ENCODE measurements at regions not wholly inside any gene's neighbourhood (a gene's known extent, or its start where the extent isn't known, plus 50 kb on each side); places are given as distances from the start of the nearest gene placed in this dataset.
"Not testable (repeated sequence)": the region's sequence is repeated elsewhere in the genome, so short reads cannot be mapped to it uniquely, and the experiment has no call there.

GRCh38 chr6:153984811-153985210 lies 54.2 kb upstream of the OPRM1 start:
- ATAC-seq (no peak), DNase-seq (ENCODE audit: low spot score in 2 of 2) (no peak)
- Mint-ChIP-seq H3K27ac (no peak overlapping the region), H3K36me3 (no peaks in the 10 kb centered on the region), H3K9me3 (peaks cover 1% of the 10 kb centered on the region in 2 donors)

GRCh38 chr6:153980171-153980570 lies 58.9 kb upstream of the OPRM1 start:
- Mint-ChIP-seq H3K27ac (no peak overlapping the region), H3K36me3 (no peaks in the 10 kb centered on the region), H3K9me3 (peaks cover 4 to 10% of the 10 kb centered on the region in 2 donors)
- DNase-seq (ENCODE audit: low spot score in 2 of 2) (no peak), ATAC-seq (no peak)

- not testable (repeated sequence) for ATAC-seq
- peaks cover 4 to 10% of the 10 kb centered on the region in 2 donors for H3K9me3 Mint-ChIP-seq
These were observed 60.0 kb upstream of the OPRM1 start for GRCh38 chr6:153978911-153979548.

GRCh38 chr6:153976921-153977693 lies 61.9 kb upstream of the OPRM1 start:
- no peak for DNase-seq (ENCODE audit: low spot score in 2 of 2)
- H3K27ac Mint-ChIP-seq = no peak overlapping the region

More at GRCh38 chr6:153978911-153979548, 60.0 kb upstream of the OPRM1 start:
- not testable (repeated sequence) for H3K27ac Mint-ChIP-seq; DNase-seq (ENCODE audit: low spot score in 2 of 2); H3K36me3 Mint-ChIP-seq

GRCh38 chr6:153966001-153966400 lies 73.0 kb upstream of the OPRM1 start:
- no peaks in the 10 kb centered on the region for H3K36me3 Mint-ChIP-seq
- no peak for DNase-seq (ENCODE audit: low spot score in 2 of 2)
- no peak overlapping the region for H3K27ac Mint-ChIP-seq
- no peaks in the 10 kb centered on the region for H3K9me3 Mint-ChIP-seq
- ATAC-seq = no peak

More at GRCh38 chr6:153976921-153977693, 61.9 kb upstream of the OPRM1 start:
- Mint-ChIP-seq H3K36me3 (no peaks in the 10 kb centered on the region), H3K9me3 (peaks cover 4 to 10% of the 10 kb centered on the region in 2 donors)
- ATAC-seq = peak in 1 of 2 donors; percentile 34

GRCh38 chr6:153963352-153963751 lies 75.7 kb upstream of the OPRM1 start:
- no peak for DNase-seq (ENCODE audit: low spot score in 2 of 2)
- no peaks in the 10 kb centered on the region for H3K36me3 Mint-ChIP-seq

GRCh38 chr6:153962555-153962954 lies 76.5 kb upstream of the OPRM1 start:
- DNase-seq (ENCODE audit: low spot score in 2 of 2) (no peak), ATAC-seq (no peak)
- H3K36me3 Mint-ChIP-seq = no peaks in the 10 kb centered on the region
- no peak overlapping the region for H3K27ac Mint-ChIP-seq
- no peaks in the 10 kb centered on the region for H3K9me3 Mint-ChIP-seq

More at GRCh38 chr6:153963352-153963751, 75.7 kb upstream of the OPRM1 start:
- Mint-ChIP-seq H3K9me3 (no peaks in the 10 kb centered on the region), H3K27ac (no peak overlapping the region)
- no peak for ATAC-seq

GRCh38 chr6:153960741-153961140 lies 78.3 kb upstream of the OPRM1 start:
- Mint-ChIP-seq H3K36me3 (no peaks in the 10 kb centered on the region), H3K27ac (no peak overlapping the region), H3K9me3 (no peaks in the 10 kb centered on the region)
- DNase-seq (ENCODE audit: low spot score in 2 of 2) (no peak), ATAC-seq (no peak)

- Mint-ChIP-seq H3K36me3 (no peaks in the 10 kb centered on the region), H3K27ac (no peak overlapping the region), H3K9me3 (no peaks in the 10 kb centered on the region)
- DNase-seq (ENCODE audit: low spot score in 2 of 2) = no peak
- no peak for ATAC-seq
These were observed 78.8 kb upstream of the OPRM1 start for GRCh38 chr6:153960281-153960680.

GRCh38 chr6:153959276-153959675 lies 79.8 kb upstream of the OPRM1 start:
- no peak overlapping the region for H3K27ac Mint-ChIP-seq
- no peaks in the 10 kb centered on the region for H3K36me3 Mint-ChIP-seq
- DNase-seq (ENCODE audit: low spot score in 2 of 2) (no peak), ATAC-seq (no peak)
- no peaks in the 10 kb centered on the region for H3K9me3 Mint-ChIP-seq

- no peak overlapping the region for H3K27ac Mint-ChIP-seq
- ATAC-seq (no peak), DNase-seq (ENCODE audit: low spot score in 2 of 2) (no peak)
- no peaks in the 10 kb centered on the region for H3K36me3 Mint-ChIP-seq
- no peaks in the 10 kb centered on the region for H3K9me3 Mint-ChIP-seq
These were observed 80.2 kb upstream of the OPRM1 start for GRCh38 chr6:153958860-153959259.

GRCh38 chr6:153957394-153957793 lies 81.6 kb upstream of the OPRM1 start:
- Mint-ChIP-seq H3K36me3 (no peaks in the 10 kb centered on the region), H3K9me3 (no peaks in the 10 kb centered on the region), H3K27ac (no peak overlapping the region)
- ATAC-seq = no peak
- no peak for DNase-seq (ENCODE audit: low spot score in 2 of 2)

- Mint-ChIP-seq H3K27ac (no peak overlapping the region), H3K36me3 (no peaks in the 10 kb centered on the region), H3K9me3 (no peaks in the 10 kb centered on the region)
- DNase-seq (ENCODE audit: low spot score in 2 of 2) = no peak
- no peak for ATAC-seq
These were observed 82.2 kb upstream of the OPRM1 start for GRCh38 chr6:153956808-153957207.

- ATAC-seq (no peak), DNase-seq (ENCODE audit: low spot score in 2 of 2) (no peak)
- no peaks in the 10 kb centered on the region for H3K9me3 Mint-ChIP-seq
- H3K27ac Mint-ChIP-seq = no peak overlapping the region
- no peaks in the 10 kb centered on the region for H3K36me3 Mint-ChIP-seq
These were observed 89.4 kb upstream of the OPRM1 start for GRCh38 chr6:153949616-153950015.

- Mint-ChIP-seq H3K36me3 (no peaks in the 10 kb centered on the region), H3K27ac (no peak overlapping the region), H3K9me3 (no peaks in the 10 kb centered on the region)
- no peak for ATAC-seq
- DNase-seq (ENCODE audit: low spot score in 2 of 2) = peak in 1 of 2 donors; percentile 23
These were observed 91.1 kb upstream of the OPRM1 start for GRCh38 chr6:153947808-153948447.

- Mint-ChIP-seq H3K36me3 (no peaks in the 10 kb centered on the region), H3K27ac (no peak overlapping the region), H3K9me3 (no peaks in the 10 kb centered on the region)
- no peak for DNase-seq (ENCODE audit: low spot score in 2 of 2)
- ATAC-seq = no peak
These were observed 94.8 kb upstream of the OPRM1 start for GRCh38 chr6:153944201-153944600.

GRCh38 chr6:153942361-153942760 lies 96.7 kb upstream of the OPRM1 start:
- no peak overlapping the region for H3K27ac Mint-ChIP-seq
- H3K9me3 Mint-ChIP-seq = no peaks in the 10 kb centered on the region
- DNase-seq (ENCODE audit: low spot score in 2 of 2) (no peak), ATAC-seq (no peak)
- H3K36me3 Mint-ChIP-seq = no peaks in the 10 kb centered on the region
